ENCODE measurements at regions not wholly inside any gene's neighbourhood (a gene's known extent, or its start where the extent isn't known, plus 50 kb on each side); places are given as distances from the start of the nearest gene placed in this dataset.
"Not testable (repeated sequence)": the region's sequence is repeated elsewhere in the genome, so short reads cannot be mapped to it uniquely, and the experiment has no call there.

DNA sequence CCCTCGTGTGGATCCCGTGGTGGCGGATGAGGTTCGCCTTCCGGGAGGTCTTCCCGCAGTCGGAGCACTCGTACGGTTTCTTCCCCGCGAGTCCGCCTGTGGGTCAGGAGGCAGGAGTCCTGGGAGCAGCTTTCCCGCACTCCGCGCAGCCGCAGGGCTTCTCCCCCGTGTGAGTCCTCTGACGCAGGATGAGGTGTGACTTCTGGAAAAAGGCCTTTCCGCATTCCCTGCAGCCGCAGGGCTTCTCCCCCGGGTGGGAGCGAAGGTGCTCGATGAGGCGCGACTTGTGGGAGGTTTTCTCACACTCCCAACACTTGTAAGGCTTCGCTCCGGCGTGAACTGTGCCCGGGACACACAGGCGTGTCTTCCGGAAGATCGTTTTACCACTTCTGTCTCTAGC is 68.8 kb upstream of the WIPI2 start:
- not testable (repeated sequence) for DNase-seq (ENCODE audit: insufficient read length, low spot score); FAIRE-seq

DNA sequence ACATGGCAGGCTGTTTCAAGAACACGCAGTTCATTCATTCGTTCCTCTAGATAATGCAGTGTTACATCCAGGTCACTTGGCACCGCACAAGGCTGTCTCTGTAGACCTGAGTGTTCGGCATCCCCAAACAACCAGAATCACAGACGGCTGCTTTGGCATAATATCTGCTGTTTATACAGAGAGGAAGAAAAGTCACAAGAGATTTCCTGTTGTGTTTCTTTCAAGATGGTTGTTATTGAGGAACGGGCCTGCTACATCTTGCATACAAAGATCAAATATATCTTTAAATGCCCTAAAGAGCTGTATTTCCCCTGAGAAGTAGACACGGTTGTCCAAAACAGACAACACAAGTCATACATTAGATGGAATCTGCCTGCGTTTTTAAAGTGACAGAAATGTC is 58.8 kb upstream of the WIPI2 start:
- FAIRE-seq; DNase-seq (ENCODE audit: insufficient read length, low spot score): not testable (repeated sequence)

DNA sequence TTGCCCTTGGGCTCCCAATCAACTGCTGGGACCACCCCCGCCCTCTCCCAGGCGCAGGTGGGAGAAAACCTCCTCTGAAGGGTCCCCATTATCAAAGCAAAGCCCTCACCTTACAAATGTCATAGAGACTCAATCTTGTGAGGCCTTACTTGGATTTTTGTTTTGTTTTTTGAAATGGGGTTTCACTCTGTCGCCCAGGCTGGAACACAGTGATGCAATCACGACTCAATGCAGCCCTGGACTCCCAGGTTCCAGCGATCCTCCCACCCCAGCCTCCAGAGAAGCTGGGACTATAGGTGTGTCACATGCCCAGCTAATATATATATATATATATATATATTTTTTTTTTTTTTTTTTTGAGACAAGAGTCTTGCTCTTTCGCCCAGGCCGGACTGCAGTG is 57.5 kb upstream of the WIPI2 start:
- DNase-seq (ENCODE audit: insufficient read length, low spot score): no peak
- FAIRE-seq: no peak

GRCh38 chr7:5139998-5140397 is 50.0 kb upstream of the WIPI2 start:
- DNase-seq (ENCODE audit: insufficient read length, low spot score) (peak; percentile 47), FAIRE-seq (peak; percentile 76)

Data from GM19239 (cell line).